Neural crest cell (in vitro differentiated cells): ENCODE measurements at regions not wholly inside any gene's neighbourhood (a gene's known extent, or its start where the extent isn't known, plus 50 kb on each side); places are given as distances from the start of the nearest gene placed in this dataset.

Experiments
- DNase-seq: peaks from one replicate; pipeline ENCODE4 v3.0.0; 2021; ENCODE audit warnings: low read depth, mixed read lengths, low spot score
- H3K27ac Mint-ChIP-seq: one replicate; pipeline ENCODE4 v1.8.0; 2021; ENCODE audit warnings: mild to moderate bottlenecking, mixed read lengths; ENCODE audit not compliant: unreplicated experiment
- H3K27me3 Mint-ChIP-seq: 2 replicates; pipeline ENCODE4 v1.8.0; 2021; ENCODE audit warnings: low read depth, mild to moderate bottlenecking, mixed read lengths
- H3K36me3 Mint-ChIP-seq: 2 replicates; pipeline ENCODE4 v1.8.0; 2021; ENCODE audit warnings: low read depth, mild to moderate bottlenecking, mixed read lengths
- H3K4me1 Mint-ChIP-seq: 2 replicates; pipeline ENCODE4 v1.8.0; 2021; ENCODE audit warnings: mixed read lengths
- H3K4me3 Mint-ChIP-seq: one replicate; pipeline ENCODE4 v1.8.0; 2021; ENCODE audit warnings: mild to moderate bottlenecking, mixed read lengths
- H3K9me3 Mint-ChIP-seq: 2 replicates; pipeline ENCODE4 v1.8.0; 2021; ENCODE audit warnings: mixed read lengths
- CTCF ChIP-seq: fragments of 200-600 bp; sonication (generic); conservative IDR thresholded peaks from 2 replicates; pipeline ENCODE4 v1.5.0; 2021; ENCODE audit warnings: antibody characterized with exemption, mild to moderate bottlenecking

- no peaks in the 10 kb centered on the region for H3K27me3 Mint-ChIP-seq
- H3K27ac Mint-ChIP-seq = no peak overlapping the region
- TF ChIP-seq CTCF = no peak
- peaks cover 7% of the 10 kb centered on the region for H3K9me3 Mint-ChIP-seq
- no peaks in the 10 kb centered on the region for H3K4me1 Mint-ChIP-seq
- H3K36me3 Mint-ChIP-seq = no peaks in the 10 kb centered on the region
- H3K4me3 Mint-ChIP-seq = no peak overlapping the region
- DNase-seq = no peak
Measured at GRCh38 chr7:119918185-119918584, 354.8 kb upstream of the KCND2 start.

DNA sequence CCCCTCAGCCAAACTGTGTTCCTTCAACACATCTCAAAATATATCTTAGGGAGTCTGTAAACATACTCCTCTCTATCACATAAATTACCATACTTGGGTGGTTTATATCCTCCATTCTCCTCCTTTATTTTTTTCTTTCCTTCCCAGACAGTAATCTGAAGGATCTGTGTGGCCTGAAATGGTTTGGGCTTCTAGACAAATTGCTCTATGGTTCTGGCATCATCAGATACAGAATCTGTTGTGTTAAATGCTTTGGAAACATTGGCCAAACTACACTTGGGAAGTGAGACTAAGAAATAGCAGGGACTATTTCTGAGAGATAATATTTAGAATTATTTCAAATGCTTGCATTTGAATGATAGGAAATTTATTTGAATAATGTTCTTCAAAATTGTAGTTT is 353.0 kb upstream of the KCND2 start:
- TF ChIP-seq CTCF = no peak
- no peak for DNase-seq
- Mint-ChIP-seq H3K4me1 (no peaks in the 10 kb centered on the region), H3K4me3 (no peak overlapping the region), H3K9me3 (no peaks in the 10 kb centered on the region), H3K36me3 (no peaks in the 10 kb centered on the region), H3K27me3 (no peaks in the 10 kb centered on the region), H3K27ac (no peak overlapping the region)

- TF ChIP-seq CTCF = no peak
- Mint-ChIP-seq H3K9me3 (no peaks in the 10 kb centered on the region), H3K36me3 (no peaks in the 10 kb centered on the region), H3K27me3 (no peaks in the 10 kb centered on the region), H3K4me1 (no peaks in the 10 kb centered on the region), H3K27ac (no peak overlapping the region), H3K4me3 (no peak overlapping the region)
- DNase-seq = no peak
Measured at GRCh38 chr7:119925581-119926289, 347.2 kb upstream of the KCND2 start.

GRCh38 chr7:119929891-119930290 is 343.1 kb upstream of the KCND2 start:
- H3K36me3 Mint-ChIP-seq = no peaks in the 10 kb centered on the region
- H3K27ac Mint-ChIP-seq = no peak overlapping the region
- H3K4me1 Mint-ChIP-seq = no peaks in the 10 kb centered on the region
- TF ChIP-seq CTCF = no peak
- H3K4me3 Mint-ChIP-seq = no peak overlapping the region
- H3K9me3 Mint-ChIP-seq = no peaks in the 10 kb centered on the region
- H3K27me3 Mint-ChIP-seq = no peaks in the 10 kb centered on the region
- no peak for DNase-seq

GRCh38 chr7:119931230-119931824 is 341.6 kb upstream of the KCND2 start:
- H3K9me3 Mint-ChIP-seq = no peaks in the 10 kb centered on the region
- no peaks in the 10 kb centered on the region for H3K36me3 Mint-ChIP-seq
- no peak for TF ChIP-seq CTCF
- H3K4me3 Mint-ChIP-seq = no peak overlapping the region
- no peak for DNase-seq
- H3K27me3 Mint-ChIP-seq = no peaks in the 10 kb centered on the region
- H3K4me1 Mint-ChIP-seq = no peaks in the 10 kb centered on the region
- no peak overlapping the region for H3K27ac Mint-ChIP-seq
